ENCODE measurements at regions not wholly inside any gene's neighbourhood (a gene's known extent, or its start where the extent isn't known, plus 50 kb on each side); places are given as distances from the start of the nearest gene placed in this dataset.
"Not testable (repeated sequence)": the region's sequence is repeated elsewhere in the genome, so short reads cannot be mapped to it uniquely, and the experiment has no call there.

GRCh38 chr15:70367913-70368705, 270.4 kb upstream of the TLE3 start:
- not testable (repeated sequence) for DNase-seq (ENCODE audit: low spot score)

GRCh38 chr15:70364023-70364422, 266.3 kb upstream of the TLE3 start:
- DNase-seq (ENCODE audit: low spot score): not testable (repeated sequence)

GRCh38 chr15:70362886-70363285, 265.2 kb upstream of the TLE3 start:
- no peak for DNase-seq (ENCODE audit: low spot score)

GRCh38 chr15:70362350-70362749, 264.6 kb upstream of the TLE3 start:
- no peak for DNase-seq (ENCODE audit: low spot score)

- DNase-seq (ENCODE audit: low spot score): no peak
These were observed 264.2 kb upstream of the TLE3 start for GRCh38 chr15:70361891-70362290.

GRCh38 chr15:70361106-70361505, 263.4 kb upstream of the TLE3 start:
- DNase-seq (ENCODE audit: low spot score): no peak

GRCh38 chr15:70358871-70359647, 261.3 kb upstream of the TLE3 start:
- no peak for DNase-seq (ENCODE audit: low spot score)

GRCh38 chr15:70358011-70358819, 260.5 kb upstream of the TLE3 start:
- no peak for DNase-seq (ENCODE audit: low spot score)

- no peak for DNase-seq (ENCODE audit: low spot score)
These were observed 259.7 kb upstream of the TLE3 start for GRCh38 chr15:70357453-70357852.

- no peak for DNase-seq (ENCODE audit: low spot score)
These were observed 259.2 kb upstream of the TLE3 start for GRCh38 chr15:70356919-70357318.

GRCh38 chr15:70356062-70356860, 258.5 kb upstream of the TLE3 start:
- DNase-seq (ENCODE audit: low spot score): no peak

- no peak for DNase-seq (ENCODE audit: low spot score)
These were observed 257.6 kb upstream of the TLE3 start for GRCh38 chr15:70355275-70355795.

- DNase-seq (ENCODE audit: low spot score): no peak
These were observed 256.7 kb upstream of the TLE3 start for GRCh38 chr15:70354346-70354905.

- no peak for DNase-seq (ENCODE audit: low spot score)
These were observed 256.1 kb upstream of the TLE3 start for GRCh38 chr15:70353606-70354345.

GRCh38 chr15:70351941-70352774, 254.4 kb upstream of the TLE3 start:
- no peak for DNase-seq (ENCODE audit: low spot score)

GRCh38 chr15:70351391-70351790, 253.7 kb upstream of the TLE3 start:
- no peak for DNase-seq (ENCODE audit: low spot score)

- DNase-seq (ENCODE audit: low spot score): no peak
These were observed 251.0 kb upstream of the TLE3 start for GRCh38 chr15:70348581-70349344.

- DNase-seq (ENCODE audit: low spot score): no peak
These were observed 250.5 kb upstream of the TLE3 start for GRCh38 chr15:70348226-70348543.

All from NAMALWA (cell line).